ENCODE measurements at regions not wholly inside any gene's neighbourhood (a gene's known extent, or its start where the extent isn't known, plus 50 kb on each side); places are given as distances from the start of the nearest gene placed in this dataset.
"Not testable (repeated sequence)": the region's sequence is repeated elsewhere in the genome, so short reads cannot be mapped to it uniquely, and the experiment has no call there.

DNA sequence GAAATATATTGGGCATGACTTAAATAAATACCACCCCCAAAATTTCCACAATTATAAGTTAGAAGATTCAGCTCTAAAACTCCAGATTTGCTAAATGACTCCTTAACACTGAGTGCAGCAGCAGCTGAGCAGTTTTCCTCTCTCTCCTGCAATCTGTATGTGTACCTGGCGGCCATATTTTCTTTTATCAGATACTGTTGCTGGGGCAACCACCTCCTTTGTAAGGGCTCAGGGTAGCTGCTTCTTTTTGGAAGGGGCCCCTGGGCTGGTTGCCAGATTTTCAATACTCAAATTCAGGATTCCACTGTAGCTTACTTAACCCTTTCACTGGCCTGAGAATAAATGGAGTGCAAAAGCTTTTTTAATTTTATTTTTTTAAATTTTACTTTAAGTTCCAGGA lies 197.0 kb downstream of the TAF11L14 start:
- no peak for DNase-seq

DNA sequence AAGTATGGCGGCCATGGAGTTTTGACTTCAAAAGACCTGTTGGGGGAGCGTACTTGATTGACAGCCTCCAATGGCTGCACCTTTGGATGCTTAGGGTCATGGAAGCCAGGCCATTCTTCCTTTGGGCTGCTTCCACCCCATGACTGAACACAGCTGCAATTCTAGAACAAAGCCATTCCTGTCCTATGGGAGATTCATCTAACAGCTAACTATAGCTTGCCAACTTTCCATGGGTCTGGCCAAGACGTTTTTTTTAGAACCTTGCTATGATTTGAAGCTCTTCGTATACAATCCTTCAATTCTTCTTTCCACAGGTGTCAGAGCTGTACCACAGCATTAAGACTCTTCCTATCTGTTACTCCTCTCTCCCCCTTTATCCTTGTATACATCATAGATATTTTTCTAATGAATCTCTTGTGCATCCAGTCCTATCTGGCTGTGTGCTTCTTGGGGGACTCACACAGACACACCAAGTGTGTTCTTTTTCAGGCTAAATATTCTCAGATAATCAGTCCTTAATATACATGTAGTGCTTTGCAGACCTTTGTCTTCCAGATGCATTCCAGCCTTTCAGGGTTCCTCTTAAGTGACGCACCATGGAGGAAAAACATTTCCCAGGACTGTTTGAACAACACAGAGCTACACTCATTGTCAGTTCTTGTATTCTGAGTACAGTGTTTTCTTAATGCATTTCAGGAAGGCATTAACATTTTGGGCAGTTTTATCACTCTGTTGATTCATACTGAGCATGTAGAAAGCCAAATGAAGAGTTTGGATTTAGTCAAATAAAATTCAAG lies 198.9 kb downstream of the TAF11L14 start:
- peak; percentile 45 for DNase-seq

DNA sequence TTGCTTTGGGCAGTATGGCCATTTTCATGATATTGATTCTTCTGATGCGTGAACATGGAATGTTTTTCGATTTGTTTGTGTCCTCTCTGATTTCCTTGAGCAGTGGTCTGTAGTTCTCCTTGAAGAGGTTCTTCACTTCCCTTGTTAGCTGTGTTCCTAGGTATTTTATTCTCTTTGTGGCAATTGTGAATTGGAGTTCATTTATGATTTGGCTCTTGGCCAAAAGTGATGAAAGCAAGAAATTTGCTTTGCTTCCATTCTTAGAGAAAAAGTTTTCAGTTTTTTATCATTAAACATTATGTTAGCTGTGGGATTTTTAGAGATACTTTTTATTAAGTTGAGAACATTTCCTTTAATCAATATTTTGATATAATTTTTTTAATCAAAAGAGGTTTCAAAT lies 203.5 kb downstream of the TAF11L14 start:
- DNase-seq, result no peak

DNA sequence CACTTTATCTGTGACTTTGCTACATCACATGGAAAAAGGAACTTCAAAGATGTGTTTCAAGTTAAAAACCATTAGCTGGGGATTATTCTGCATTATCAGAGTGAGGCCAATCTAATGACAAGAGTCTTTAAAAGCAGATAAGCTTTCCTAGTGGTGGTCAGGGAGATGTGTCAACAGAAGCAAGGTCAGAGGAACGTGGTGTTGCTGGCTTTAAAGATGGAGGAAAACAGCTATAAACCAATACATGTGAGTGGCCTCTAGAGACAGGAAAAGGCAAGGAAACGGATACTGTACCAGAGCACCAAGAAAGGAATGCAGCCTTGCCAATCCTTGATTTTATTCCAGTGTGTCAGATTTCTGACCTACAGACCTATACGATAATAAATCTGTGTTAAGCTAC lies 204.2 kb downstream of the TAF11L14 start:
- no peak for DNase-seq

DNA sequence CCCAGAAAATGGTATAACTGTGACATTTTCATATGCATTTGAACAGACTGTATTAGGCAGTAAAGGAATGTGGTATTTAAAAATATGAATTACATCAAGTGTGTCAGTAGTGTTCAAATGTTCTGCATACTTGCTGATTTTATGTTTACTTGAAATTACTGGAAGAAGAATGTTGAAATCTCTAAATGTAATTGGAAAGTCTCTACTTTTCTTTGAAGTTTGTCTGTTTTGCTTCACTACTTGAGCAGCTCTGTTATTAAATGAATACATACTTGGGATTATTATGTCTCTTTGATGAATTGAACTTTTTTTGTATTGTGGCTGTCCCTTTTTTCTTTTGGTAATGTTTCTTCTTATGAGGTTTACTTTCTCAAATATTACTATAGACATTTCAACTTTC lies 205.6 kb downstream of the TAF11L14 start:
- DNase-seq, result no peak

DNA sequence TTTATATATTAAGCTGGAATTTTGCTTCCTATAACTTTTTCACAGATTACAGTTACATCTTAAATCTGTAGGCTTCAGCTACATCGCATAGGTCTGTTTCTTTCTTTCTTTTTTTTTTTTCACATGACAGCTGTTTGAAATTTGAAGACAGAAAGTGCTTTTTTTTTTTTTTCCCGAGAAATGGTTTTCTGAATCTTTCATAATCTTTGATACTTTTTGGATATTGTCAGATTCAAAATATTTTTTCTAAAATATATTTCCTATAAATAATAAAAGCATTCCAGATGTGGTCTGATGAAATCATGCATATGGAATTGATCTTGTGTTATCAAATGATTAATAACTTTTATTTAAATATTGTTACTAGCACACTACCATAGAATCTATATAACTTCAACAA lies 212.2 kb downstream of the TAF11L14 start:
- DNase-seq, result no peak

DNA sequence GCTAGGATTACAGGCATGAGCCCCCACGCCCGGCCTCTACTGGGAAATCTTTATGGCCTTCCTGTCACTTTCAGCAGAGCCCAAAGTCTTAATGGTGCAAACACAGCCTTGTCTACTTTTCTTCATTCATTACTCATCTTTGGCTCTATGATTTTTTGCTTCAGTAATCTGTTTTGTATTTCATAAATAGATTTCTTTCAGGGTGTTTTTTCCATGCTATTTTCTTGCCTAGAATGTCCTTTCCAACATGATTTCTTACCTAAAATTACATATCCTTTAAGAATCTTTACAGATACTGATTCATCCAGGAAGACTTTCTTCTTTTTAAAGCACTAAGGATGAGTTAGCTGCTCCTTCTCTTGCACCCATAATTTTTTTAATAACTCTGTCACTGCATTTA lies 213.0 kb downstream of the TAF11L14 start:
- no peak for DNase-seq

DNA sequence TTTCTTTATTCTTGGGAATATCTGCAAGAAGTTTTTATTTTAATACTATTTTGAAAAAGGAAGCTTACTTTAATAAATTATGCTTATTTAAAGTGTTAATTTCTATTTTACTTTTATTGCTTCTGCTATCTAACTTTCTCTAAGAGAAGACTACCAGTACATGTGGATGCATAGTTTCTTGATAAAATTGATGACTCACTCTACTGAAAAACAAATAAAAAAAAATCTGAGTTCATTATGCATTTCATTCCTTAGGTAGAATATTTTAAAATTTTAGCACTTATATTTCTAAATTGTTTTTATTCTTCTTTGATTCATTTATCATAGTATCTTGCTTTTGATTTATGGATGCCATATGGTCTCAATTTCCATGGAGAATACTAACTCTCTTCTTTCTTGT lies 217.9 kb downstream of the TAF11L14 start:
- DNase-seq, result no peak

DNA sequence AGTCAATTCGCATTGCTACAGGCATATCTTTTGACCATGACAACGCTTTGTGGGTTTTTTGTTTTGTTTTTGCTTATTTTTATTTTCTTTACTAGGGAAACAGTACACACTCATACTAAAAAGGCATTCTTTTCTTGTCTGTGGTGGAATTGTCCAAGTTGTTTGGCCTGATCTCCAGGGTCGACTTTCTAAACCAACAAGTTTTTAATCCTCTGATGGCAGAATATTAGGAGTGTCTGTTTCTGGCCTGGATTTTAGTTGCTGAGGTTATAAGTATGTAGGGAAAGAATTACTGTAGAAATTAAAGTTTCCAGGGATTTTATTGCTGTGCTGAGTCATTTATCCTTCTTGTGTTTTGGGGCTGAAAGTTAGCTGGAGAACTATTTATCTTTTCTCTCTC lies 218.5 kb downstream of the TAF11L14 start:
- peak; percentile 47 for DNase-seq

DNA sequence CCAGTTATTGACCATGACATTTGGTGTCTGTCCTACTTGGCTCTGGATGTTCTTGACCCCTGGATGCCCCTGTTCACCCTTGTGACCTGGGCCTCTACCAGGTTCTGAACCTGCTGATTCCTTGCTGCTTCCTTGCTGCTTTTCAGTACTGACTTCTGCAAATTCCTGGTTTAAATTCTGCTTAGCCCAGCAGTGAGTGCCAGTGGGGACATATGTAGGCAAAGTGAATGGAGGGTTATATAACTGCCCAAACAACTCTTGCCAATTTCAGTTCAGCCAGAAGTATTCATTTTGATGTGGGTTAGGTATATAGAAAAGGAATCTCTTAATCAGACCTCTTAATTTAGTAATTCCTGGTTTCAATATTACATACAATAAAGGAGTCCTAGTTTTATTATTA lies 220.6 kb downstream of the TAF11L14 start:
- no peak for DNase-seq

DNA sequence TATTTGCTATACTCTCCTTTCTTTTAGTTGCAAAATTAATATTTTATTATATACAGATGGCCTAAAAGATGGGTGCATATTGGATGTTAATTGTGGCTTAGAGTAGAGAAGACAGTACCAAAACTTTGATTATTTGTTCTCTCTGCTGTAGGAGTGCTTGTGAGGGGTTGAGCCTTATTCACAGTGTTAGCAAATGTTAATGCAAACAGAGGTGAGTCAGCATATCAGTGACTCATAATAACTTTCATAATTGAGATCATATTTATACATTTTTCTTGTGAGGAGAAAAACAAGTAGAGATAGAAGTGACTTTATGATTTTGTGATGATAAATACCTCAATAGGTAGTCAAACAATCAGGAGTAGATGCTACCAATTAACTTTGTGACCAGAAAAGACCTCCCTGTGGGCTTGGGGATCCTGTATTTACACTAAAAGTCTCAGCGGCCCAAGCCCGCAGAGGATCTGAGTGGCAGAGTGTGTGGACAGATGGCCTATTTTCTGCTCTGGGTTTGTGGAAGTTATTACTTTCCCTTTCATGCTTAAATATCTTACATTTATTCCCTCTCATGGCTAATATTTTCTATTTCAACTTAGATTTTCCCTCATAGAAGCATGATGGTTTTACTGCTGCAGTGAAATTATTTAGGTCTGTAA lies 226.5 kb downstream of the TAF11L14 start:
- DNase-seq, result no peak

DNA sequence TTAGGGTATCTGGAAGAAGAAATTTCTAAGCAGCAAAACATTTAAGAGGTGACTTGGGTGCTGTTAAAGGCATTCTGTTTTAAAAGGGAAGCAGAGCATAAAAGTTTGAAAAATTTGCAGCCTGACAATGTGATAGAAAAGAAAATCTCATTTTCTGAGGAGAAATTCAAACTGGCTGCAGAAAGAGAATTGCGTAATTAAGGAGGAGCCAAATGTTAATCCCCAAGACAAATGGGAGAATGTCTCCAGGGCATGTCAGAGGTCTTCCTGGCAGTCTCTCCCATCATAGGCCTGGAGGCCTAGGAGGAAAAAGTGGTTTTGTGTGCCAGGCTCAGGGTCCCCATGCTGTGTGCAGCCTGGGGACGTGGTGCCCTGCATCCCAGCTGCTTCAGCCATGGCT lies 230.6 kb downstream of the TAF11L14 start:
- not testable (repeated sequence) for DNase-seq

DNA sequence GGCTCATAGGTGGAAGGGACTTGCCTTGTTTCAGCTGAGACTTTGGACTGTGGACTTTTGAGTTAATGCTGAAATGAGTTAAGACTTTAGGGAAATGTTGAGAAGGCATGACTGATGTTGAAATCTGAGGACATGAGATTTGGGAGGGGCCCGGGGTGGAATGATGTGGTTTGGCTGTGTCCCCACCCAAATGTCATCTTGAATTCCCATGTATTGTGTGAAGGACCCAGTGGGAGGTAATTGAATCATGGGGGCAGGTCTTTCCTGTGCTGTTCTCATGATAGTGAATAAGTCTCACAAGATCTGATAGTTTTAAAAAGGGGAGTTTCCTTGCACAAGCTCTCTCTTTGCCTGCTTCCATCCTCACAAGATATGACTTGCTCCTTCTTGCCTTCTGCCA lies 231.7 kb downstream of the TAF11L14 start:
- not testable (repeated sequence) for DNase-seq

DNA sequence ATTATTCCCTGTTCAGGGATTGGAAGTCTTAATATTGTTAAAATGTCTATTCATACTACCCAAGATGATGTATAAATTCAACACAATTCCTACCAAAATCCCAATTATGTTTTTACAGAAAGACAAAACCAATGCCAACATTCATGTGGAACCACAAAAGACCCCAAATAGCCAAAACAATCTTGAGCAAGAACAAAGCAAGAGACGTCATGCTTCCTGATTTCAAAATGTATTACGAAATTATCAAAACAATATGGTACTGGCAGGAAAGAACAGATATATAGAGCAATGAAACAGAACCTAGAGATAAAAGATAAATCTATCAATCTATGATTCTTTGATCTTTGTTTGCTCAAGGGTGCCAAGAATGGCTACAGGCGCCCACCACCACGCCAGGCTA lies 237.9 kb downstream of the TAF11L14 start:
- DNase-seq, result no peak

DNA sequence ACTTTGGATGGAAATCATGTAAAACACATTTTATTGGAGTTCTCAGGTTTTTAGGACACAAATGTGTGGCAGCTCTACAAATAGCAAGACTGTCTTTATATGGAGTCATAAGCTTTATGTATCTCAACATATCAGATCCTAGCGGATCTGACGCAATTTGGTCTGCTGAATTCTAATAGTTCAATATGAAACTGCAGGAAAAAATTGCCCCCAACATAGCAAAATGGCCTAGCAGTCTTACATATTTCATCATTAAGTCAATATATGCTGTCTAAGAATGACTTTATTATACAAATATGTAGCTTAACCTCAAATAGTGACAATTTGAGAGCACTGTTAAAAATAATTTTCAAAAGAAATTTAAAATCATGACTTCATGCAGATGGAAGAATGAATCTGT lies 244.3 kb downstream of the TAF11L14 start:
- DNase-seq, result no peak

DNA sequence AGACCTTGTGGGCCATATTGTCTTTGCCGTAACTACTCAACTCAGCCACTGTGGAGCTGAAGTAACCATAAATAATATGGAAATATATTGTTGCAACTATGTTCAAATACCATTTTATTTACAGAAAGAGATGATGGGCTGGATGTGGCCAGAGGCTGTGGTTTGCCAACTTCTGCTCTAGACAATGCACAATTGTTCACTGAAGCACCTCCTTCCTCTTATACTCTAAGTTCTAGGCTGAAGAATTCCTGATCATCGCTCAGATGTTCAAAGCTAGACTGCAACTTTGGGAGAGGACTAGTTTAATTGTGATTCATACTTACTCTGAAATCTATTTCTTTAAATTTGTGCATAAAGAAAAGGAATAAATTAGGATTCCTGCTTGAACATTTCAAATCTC lies 245.0 kb downstream of the TAF11L14 start:
- no peak for DNase-seq

DNA sequence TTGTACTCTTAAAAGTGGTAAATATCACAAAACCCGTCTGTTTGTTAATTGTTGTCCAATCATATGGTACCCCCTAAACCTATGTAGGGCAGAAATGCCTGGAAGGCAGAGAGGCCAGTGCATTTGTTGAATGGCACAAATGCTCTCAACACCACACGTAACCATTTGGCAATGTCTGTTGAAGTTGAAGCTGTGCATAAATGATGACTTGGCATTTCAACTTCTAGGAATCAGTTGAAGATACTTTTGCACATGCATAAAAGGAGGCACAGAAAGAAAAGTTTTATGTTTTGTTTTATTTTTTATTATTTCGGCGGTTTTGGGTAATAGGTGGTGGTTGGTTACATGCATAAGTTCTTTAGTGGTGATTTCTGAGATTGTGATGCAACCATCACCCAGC lies 246.6 kb downstream of the TAF11L14 start:
- no peak for DNase-seq

DNA sequence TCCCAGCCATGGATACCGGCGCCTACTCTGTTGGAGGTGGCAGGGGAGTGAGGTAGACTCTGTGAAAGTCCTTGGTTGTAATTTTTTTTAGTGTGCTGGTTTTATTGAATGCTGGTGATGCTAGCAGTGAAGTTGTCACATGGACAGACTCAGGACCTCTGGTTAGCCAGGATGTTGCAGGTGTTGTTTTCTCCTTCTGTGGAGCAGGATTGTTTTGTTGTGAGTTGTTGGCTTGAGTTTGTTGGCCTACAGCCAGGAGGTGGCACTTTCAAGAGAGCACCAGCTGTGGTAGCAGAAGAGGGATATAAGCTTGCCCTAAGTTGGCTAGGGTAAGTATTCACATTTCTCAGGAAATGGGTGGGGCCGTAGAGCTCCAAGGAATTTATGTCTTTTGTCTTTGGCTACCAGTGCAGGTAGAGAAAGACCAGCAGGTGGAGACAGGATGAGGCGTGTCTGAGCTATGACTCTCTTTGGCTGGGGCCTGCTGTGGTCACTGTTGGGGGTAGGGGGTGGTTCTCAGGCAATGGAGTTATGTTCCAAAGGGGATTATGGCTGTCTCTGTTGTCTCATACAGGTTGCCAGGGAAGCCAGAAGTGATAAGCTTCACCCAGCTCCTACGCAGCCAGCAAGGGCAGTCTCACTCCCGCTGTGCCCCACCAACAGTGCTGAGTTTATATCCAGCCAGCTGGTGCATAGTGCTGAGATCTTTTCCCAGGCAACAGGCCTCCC lies 248.7 kb downstream of the TAF11L14 start:
- no peak for DNase-seq

DNA sequence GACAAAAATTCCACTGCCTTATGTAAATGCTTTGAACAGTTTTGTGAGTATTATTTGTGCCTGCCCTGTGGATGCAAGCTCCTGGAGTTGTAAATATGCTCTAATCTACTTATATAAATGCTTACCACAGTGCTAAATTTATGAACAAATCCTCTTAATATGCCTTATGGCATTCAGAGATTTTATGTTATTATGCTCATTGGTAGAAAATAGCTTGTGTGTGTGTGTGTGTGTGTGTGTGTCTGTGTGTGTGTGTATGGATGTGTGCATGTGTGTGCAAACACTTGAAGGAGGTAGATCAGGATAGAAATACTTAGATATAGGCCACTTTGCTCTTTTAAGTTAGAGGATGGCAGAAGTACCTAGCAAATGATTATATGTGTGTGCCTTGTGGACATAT lies 253.9 kb downstream of the TAF11L14 start:
- DNase-seq, result no peak

DNA sequence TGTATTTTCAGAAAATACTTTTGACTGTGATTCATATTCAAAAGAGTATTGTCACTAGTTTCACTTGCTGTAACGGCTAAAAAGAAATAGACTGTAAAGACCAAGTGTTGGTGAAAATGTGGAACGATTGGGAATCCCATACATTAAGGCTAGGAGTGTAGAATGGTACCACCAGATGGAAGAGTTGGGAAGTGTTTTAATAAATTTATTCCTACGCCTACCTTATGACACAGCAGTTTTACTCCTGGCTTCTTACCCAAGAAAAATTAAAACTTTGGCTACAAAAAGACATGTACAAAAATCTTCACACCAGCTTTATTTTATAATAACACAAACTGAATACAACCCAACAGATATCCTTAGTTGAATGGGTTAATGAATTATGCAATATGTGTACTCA lies 256.2 kb downstream of the TAF11L14 start:
- DNase-seq, result no peak

DNA sequence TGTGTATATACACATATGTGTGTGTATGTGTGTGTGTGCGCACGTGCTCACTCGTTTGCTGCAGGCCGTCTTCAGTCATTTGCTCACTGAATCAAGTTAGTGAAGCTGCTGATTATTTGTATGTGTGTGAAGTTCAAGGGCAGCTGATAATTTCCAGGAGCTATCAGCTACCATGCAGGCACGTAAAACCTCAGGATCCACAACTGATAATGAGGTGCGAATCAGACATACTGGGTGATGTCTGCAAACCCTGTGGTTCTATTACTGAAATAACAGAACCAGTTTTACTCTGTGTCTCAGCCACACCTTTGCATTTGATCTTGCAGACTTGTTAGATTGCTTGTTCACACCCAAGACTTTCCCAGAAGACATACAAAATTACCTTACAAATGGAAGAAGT lies 257.6 kb downstream of the TAF11L14 start:
- DNase-seq, result no peak

DNA sequence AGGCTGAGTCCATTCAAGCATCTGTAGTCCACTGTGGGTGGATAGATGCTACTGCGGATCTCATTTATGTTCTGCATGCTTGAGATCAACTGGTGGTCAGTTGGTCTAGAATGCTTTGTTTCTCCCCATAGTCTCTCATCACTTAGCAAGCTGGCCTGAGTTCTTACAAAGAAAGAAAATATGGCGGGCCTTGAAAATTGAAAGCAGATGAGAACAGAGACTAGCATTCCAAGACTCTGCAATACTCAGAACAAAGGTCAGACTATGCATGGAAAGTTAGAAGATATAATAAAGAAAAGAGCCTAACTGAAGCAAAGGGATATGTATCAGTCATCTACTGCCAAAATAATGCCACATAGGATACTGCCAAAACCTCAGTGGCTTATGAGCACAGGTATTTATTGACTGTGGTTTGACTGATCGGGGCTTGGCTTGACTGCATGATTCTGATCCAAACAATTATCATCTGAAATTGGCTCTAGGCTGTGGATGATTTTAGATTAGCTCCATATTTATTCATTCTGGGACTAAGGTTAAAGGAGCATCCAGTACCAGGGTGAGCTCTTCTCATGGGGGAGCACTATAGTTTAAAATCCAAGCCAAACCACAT lies 258.9 kb downstream of the TAF11L14 start:
- DNase-seq, result no peak

DNA sequence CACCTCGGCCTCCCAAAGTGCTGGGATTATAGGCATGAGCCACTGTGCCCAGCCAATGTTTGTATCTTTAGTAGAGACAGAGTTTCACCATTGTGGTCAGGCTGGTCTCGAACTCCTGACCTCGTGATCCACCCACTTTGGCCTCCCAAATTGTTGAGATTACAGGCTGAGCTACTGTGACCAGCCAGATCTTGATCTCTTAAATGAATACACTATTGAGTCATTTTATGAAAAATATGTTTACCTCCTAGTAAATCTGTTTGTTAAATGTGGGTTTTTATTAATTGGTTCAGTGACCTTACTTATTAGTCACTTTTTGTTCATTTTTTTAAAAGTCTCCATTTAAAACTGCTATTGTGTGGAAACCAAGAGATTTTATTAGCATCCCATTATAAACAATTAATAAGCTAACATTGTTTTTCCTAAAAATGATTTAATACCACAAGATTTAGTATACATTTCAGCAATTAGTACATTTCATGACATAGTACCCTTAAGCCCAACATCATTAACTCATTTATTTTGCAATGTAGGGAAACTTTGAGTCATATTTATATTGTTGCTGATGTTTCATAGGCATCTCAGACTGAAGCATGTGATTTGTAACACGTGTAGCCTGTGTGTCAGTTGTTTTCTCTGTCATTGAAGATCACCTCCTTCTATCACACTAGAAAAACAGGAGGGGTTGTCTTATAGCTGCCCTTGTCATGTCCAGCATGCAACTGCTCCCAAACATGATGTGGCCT lies 261.2 kb downstream of the TAF11L14 start:
- DNase-seq, result no peak

Data from femur (tissue), 1 donor.